ENCODE measurements at regions not wholly inside any gene's neighbourhood (a gene's known extent, or its start where the extent isn't known, plus 50 kb on each side); places are given as distances from the start of the nearest gene placed in this dataset.

DNA sequence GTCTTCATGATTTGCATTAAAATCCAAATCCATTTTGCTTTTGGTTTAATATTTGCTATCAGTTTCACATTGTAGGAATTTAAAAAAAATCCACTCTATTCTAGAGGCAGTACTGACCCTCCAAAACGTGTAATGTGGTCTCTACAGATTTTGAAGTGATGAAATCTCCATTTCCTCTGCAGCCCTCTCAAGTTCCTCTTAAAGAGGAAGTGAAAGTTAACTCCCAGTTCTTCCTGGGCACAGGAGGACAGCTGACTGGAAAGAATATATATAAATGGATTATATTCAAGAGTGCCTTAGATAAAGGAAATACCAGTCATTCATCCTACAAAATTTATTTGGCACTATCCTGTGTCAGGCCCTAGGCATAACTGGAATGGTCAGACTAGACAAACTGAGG lies 83.5 kb upstream of the PLCL2 start:
- Mint-ChIP-seq H3K4me1 (ENCODE audit: unreplicated experiment) (peaks cover 35% of the 10 kb centered on the region), H3K27me3 (ENCODE audit: unreplicated experiment) (no peaks in the 10 kb centered on the region), H3K9me3 (ENCODE audit: unreplicated experiment) (no peaks in the 10 kb centered on the region), H3K4me3 (ENCODE audit: unreplicated experiment) (no peak overlapping the region), H3K27ac (ENCODE audit: unreplicated experiment) (no peak overlapping the region), H3K36me3 (ENCODE audit: low read depth, unreplicated experiment) (peaks cover 14% of the 10 kb centered on the region)
- TF ChIP-seq, protein P1, sequence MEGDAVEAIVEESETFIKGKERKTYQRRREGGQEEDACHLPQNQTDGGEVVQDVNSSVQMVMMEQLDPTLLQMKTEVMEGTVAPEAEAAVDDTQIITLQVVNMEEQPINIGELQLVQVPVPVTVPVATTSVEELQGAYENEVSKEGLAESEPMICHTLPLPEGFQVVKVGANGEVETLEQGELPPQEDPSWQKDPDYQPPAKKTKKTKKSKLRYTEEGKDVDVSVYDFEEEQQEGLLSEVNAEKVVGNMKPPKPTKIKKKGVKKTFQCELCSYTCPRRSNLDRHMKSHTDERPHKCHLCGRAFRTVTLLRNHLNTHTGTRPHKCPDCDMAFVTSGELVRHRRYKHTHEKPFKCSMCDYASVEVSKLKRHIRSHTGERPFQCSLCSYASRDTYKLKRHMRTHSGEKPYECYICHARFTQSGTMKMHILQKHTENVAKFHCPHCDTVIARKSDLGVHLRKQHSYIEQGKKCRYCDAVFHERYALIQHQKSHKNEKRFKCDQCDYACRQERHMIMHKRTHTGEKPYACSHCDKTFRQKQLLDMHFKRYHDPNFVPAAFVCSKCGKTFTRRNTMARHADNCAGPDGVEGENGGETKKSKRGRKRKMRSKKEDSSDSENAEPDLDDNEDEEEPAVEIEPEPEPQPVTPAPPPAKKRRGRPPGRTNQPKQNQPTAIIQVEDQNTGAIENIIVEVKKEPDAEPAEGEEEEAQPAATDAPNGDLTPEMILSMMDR (IDR thresholded peaks at IDR 0.05; ENCODE audit: unreplicated experiment): no peak
- no peak for DNase-seq (ENCODE audit: low spot score)

DNA sequence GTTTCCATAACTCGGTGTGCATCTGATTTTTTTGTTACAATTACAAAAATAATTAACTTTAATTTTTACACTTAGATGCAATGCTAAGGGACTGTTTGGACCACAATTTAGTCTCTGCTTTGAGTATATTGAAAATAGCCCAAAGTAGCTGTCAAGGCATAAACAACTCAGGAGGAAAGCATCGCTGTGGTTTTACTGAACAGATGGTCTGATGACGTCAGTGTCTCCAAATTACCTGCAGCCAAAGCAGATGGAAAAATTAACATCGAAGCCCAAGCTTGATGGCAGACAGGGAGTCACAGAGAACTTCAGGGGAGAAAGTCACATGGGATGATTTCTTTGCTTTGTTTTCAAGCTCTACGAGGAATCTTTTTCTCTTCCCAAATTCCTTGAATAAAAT lies 83.1 kb upstream of the PLCL2 start:
- Mint-ChIP-seq H3K27me3 (ENCODE audit: unreplicated experiment) (no peaks in the 10 kb centered on the region), H3K9me3 (ENCODE audit: unreplicated experiment) (no peaks in the 10 kb centered on the region), H3K4me3 (ENCODE audit: unreplicated experiment) (no peak overlapping the region), H3K36me3 (ENCODE audit: low read depth, unreplicated experiment) (peaks cover 14% of the 10 kb centered on the region), H3K4me1 (ENCODE audit: unreplicated experiment) (peaks cover 33% of the 10 kb centered on the region), H3K27ac (ENCODE audit: unreplicated experiment) (peak overlapping the region; percentile 86)
- DNase-seq (ENCODE audit: low spot score): no peak
- TF ChIP-seq, protein P1 (IDR thresholded peaks at IDR 0.05; ENCODE audit: unreplicated experiment): no peak

DNA sequence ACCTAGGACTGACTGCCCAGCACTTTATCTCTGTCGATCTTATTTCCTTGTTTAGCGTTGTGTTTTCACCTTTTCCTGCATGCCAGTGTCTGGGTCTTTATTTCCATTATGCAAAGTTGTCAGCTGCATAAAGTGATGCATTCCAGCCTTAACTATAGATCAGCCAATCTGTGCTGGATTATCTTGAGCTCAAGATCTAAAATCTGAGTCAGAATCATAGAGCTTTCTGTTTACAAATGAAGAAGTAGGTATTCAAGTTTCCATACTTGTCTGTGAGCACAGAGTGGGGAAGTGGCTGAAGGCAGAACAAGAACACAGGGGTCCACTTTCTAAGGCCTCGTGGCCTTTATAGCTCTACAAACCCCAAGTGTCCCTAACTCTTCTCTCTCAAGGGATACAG lies 82.4 kb upstream of the PLCL2 start:
- Mint-ChIP-seq H3K4me1 (ENCODE audit: unreplicated experiment) (peaks cover 26% of the 10 kb centered on the region), H3K27ac (ENCODE audit: unreplicated experiment) (peak overlapping the region; percentile 22), H3K27me3 (ENCODE audit: unreplicated experiment) (no peaks in the 10 kb centered on the region), H3K4me3 (ENCODE audit: unreplicated experiment) (no peak overlapping the region), H3K9me3 (ENCODE audit: unreplicated experiment) (no peaks in the 10 kb centered on the region), H3K36me3 (ENCODE audit: low read depth, unreplicated experiment) (peaks cover 14% of the 10 kb centered on the region)
- TF ChIP-seq, protein P1 (IDR thresholded peaks at IDR 0.05; ENCODE audit: unreplicated experiment): no peak
- DNase-seq (ENCODE audit: low spot score): no peak

DNA sequence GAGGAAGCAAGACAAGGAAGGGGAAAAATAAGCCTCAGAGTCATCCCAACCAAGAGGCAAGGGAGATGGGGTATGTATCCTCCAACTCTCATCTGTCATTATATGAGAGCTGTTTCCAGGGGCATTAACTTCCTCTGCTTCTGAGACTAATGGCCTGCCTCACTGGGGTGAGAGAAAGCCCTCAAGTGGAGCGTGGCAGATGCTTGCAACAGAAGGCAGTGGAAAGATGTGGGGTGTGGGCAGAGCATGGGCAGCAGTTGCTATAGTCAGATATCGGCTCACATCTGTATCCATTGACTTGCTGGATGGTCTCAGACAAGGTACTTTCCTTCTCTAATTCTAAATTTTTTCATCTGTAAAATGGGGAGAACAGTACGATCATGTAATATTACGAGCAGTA lies 81.7 kb upstream of the PLCL2 start:
- no peak overlapping the region for H3K27ac Mint-ChIP-seq (ENCODE audit: unreplicated experiment)
- no peak for DNase-seq (ENCODE audit: low spot score)
- no peaks in the 10 kb centered on the region for H3K9me3 Mint-ChIP-seq (ENCODE audit: unreplicated experiment)
- H3K27me3 Mint-ChIP-seq (ENCODE audit: unreplicated experiment): no peaks in the 10 kb centered on the region
- TF ChIP-seq, protein P1 (IDR thresholded peaks at IDR 0.05; ENCODE audit: unreplicated experiment): no peak
- no peak overlapping the region for H3K4me3 Mint-ChIP-seq (ENCODE audit: unreplicated experiment)
- H3K36me3 Mint-ChIP-seq (ENCODE audit: low read depth, unreplicated experiment): peaks cover 14% of the 10 kb centered on the region
- peaks cover 23% of the 10 kb centered on the region for H3K4me1 Mint-ChIP-seq (ENCODE audit: unreplicated experiment)

DNA sequence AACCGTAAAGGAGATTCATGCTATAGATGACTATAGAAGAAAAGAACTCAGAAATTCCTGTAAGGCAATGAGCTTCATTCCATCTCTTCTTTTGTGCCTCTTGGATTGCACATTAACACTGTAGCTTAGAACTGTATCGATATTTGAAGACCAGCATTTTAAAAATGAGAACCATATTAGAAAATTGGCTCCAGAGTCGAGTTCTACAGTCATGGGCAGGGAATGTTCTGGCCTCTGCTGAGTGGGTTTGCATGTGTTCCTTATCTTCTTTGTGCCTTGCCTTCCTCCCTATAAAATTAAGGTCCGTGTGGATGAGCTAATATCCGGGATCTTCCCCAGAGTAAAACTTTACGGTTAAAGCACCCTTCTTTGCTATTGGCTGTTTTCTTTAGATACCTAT lies 77.4 kb upstream of the PLCL2 start:
- no peak overlapping the region for H3K27ac Mint-ChIP-seq (ENCODE audit: unreplicated experiment)
- H3K4me3 Mint-ChIP-seq (ENCODE audit: unreplicated experiment): no peak overlapping the region
- H3K9me3 Mint-ChIP-seq (ENCODE audit: unreplicated experiment): no peaks in the 10 kb centered on the region
- peaks cover 2% of the 10 kb centered on the region for H3K27me3 Mint-ChIP-seq (ENCODE audit: unreplicated experiment)
- TF ChIP-seq, protein P1 (IDR thresholded peaks at IDR 0.05; ENCODE audit: unreplicated experiment): no peak
- H3K36me3 Mint-ChIP-seq (ENCODE audit: low read depth, unreplicated experiment): peaks cover 14% of the 10 kb centered on the region
- peaks cover 8% of the 10 kb centered on the region for H3K4me1 Mint-ChIP-seq (ENCODE audit: unreplicated experiment)
- DNase-seq (ENCODE audit: low spot score): no peak
